Right cardiac atrium (tissue), 5 donors: ENCODE measurements at regions not wholly inside any gene's neighbourhood (a gene's known extent, or its start where the extent isn't known, plus 50 kb on each side); places are given as distances from the start of the nearest gene placed in this dataset.

ENCODE experiments used
- ATAC-seq, 2 donors: fragments of 200-7000 bp; cut with Tn5 transposase; one replicate each; pipeline versions ENCODE4 v1.8.0 to v1.9.1; 2020; ENCODE audit warnings: moderate library complexity in 2 of 2, mild to moderate bottlenecking in 1 of 2
- DNase-seq, 3 donors: peaks; one replicate each; pipeline ENCODE4 v3.0.0-alpha.2; 2020
- H3K27ac ChIP-seq: one replicate; pipeline ENCODE4 v1.5.1; 2013; ENCODE audit warnings: mild to moderate bottlenecking, low read length, control low read depth, moderate library complexity
- H3K27me3 ChIP-seq: one replicate; pipeline ENCODE4 v1.6.1; 2013; ENCODE audit not compliant: control insufficient read depth, insufficient read depth
- H3K4me1 ChIP-seq: one replicate; pipeline ENCODE4 v1.6.1; 2013; ENCODE audit warnings: low read length; ENCODE audit not compliant: control insufficient read depth, insufficient read depth
- H3K4me3 ChIP-seq: one replicate; pipeline ENCODE4 v1.5.1; 2013; ENCODE audit warnings: low read length, control low read depth
- H3K9me3 ChIP-seq: one replicate; pipeline ENCODE4 v1.6.1; 2013; ENCODE audit warnings: low read length; ENCODE audit not compliant: control insufficient read depth
- WGBS: extraction: QIAGEN DNeasy Blood & Tissue Kit; methylation state at CpG from one replicate; pipeline ENCODE4 v1.1.7; 2013; 5-methylcytosine and 5-hydroxymethylcytosine counted together
- intact Hi-C, 4 donors: fragments of 100-400 bp; cut with DNase I; formaldehyde crosslinking; loops; one replicate each; pipeline versions ENCODE4 v1.11.0 to v1.14.0; 2022 to 2023
- donor health status: healthy with polysubstance abuse.
- donor health status: DM: no; HTN: yes; CAD: no.
- donor health status: DM: no; HTN: no; CAD: no.
- donor health status: DM: no; HTN: yes; CAD: no; lungs with severe emphysema.
- donor health status: DM: yes; HTN: yes; CAD: no.

GRCh38 chr16:73879621-73880020, 417.0 kb upstream of the PSMD7 start:
- Histone ChIP-seq H3K27me3 (no peaks in the 10 kb centered on the region), H3K27ac (no peak overlapping the region), H3K9me3 (no peaks in the 10 kb centered on the region), H3K4me1 (no peaks in the 10 kb centered on the region), H3K4me3 (no peak overlapping the region)
- WGBS = 74% methylated on average over 2 of the region's 2 CpGs
- intact Hi-C loops = loop anchor here in 2 of 4 donors (10.0 kb wide), 2 partner anchors 1375 to 1755 kb away; no protein-coding TSS in a partner anchor
- DNase-seq (no peak), ATAC-seq (no peak)

GRCh38 chr16:73878611-73879010, 418.0 kb upstream of the PSMD7 start:
- intact Hi-C loops = loop anchor here in 2 of 4 donors (10.0 kb wide), 1 partner anchor 1374 kb away; no protein-coding TSS in a partner anchor
- WGBS = 17% methylated on average over 2 of the region's 2 CpGs

GRCh38 chr16:73877150-73877549, 419.5 kb upstream of the PSMD7 start:
- ATAC-seq (no peak), DNase-seq (no peak)
- H3K27ac ChIP-seq = no peak overlapping the region
- H3K4me1 ChIP-seq = no peaks in the 10 kb centered on the region
- no peak overlapping the region for H3K4me3 ChIP-seq
- WGBS = 47% methylated on average over 3 of the region's 3 CpGs
- intact Hi-C loops = loop anchor here in 2 of 4 donors (10.0 kb wide), 1 partner anchor 1372 kb away; no protein-coding TSS in a partner anchor
- no peaks in the 10 kb centered on the region for H3K27me3 ChIP-seq
- no peaks in the 10 kb centered on the region for H3K9me3 ChIP-seq

More at GRCh38 chr16:73878611-73879010, 418.0 kb upstream of the PSMD7 start:
- H3K27me3 ChIP-seq = no peaks in the 10 kb centered on the region
- no peaks in the 10 kb centered on the region for H3K4me1 ChIP-seq
- H3K4me3 ChIP-seq = no peak overlapping the region
- ATAC-seq = peak in 1 of 2 donors; percentile 43
- no peaks in the 10 kb centered on the region for H3K9me3 ChIP-seq
- H3K27ac ChIP-seq = no peak overlapping the region
- no peak for DNase-seq

DNA sequence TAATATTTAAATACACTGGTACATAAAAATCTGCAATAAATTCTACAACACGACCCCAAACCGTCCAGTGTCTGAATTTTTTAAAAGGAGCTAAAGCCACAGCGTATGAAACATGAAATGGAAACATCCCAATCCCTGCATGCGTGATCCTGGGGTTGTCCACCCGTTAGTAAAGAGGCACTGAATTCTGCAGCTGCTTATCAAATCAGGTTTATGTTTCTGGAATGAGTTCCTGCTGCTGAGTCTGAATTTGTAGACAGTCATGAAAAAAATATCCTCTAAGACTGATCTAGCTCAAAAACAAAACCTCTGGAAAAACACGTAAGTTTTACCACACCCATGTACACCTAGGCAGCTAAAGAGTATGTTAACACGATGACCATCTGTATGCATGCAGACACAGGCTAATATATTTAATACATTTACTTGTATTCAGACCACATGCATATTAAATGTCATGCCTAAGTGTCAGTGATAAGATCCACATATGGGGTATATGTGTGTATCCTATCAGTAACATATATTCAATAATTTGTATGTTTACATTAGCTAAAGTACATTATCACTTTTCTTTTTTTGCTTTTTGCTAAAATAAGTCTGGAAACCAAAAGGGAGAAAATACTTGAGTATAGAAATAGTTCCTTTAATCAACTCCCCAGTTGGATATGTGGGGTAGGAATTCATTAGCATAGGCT, 420.5 kb upstream of the PSMD7 start:
- no peaks in the 10 kb centered on the region for H3K4me1 ChIP-seq
- no peak overlapping the region for H3K4me3 ChIP-seq
- no peaks in the 10 kb centered on the region for H3K27me3 ChIP-seq
- ATAC-seq (no peak), DNase-seq (no peak)
- no peaks in the 10 kb centered on the region for H3K9me3 ChIP-seq
- intact Hi-C loops = loop anchor here in 2 of 4 donors (10.0 kb wide), 1 partner anchor 1371 kb away; no protein-coding TSS in a partner anchor
- no peak overlapping the region for H3K27ac ChIP-seq
- 73% methylated on average over 7 of the region's 7 CpGs for WGBS

DNA sequence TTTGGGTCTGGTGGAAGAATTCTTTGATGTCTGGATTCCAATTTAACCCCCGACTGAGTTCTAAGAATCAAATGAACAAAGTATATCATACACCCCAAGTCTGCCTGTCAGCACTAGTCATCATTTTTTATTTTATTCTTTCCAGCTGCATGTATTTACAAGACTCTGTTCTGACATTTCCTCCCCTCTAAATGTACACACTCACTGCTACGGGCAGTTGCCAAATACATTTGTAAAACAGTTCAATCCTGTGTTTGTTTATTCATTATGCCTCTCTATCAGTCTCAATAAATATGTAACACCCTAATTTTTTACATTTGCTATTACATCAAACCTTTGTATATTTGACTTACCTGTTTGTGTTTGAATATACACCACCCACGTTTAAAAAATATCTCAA, 422.3 kb upstream of the PSMD7 start:
- no peaks in the 10 kb centered on the region for H3K27me3 ChIP-seq
- ATAC-seq (no peak), DNase-seq (no peak)
- H3K9me3 ChIP-seq = no peaks in the 10 kb centered on the region
- H3K27ac ChIP-seq = no peak overlapping the region
- no peaks in the 10 kb centered on the region for H3K4me1 ChIP-seq
- no peak overlapping the region for H3K4me3 ChIP-seq
- intact Hi-C loops = loop anchor here in 2 of 4 donors (10.0 kb wide), 1 partner anchor 1370 kb away; no protein-coding TSS in a partner anchor
- 43% methylated on average over 3 of the region's 3 CpGs for WGBS

GRCh38 chr16:73873643-73874042, 423.0 kb upstream of the PSMD7 start:
- intact Hi-C loops = loop anchor here in 2 of 4 donors (10.0 kb wide), 1 partner anchor 1369 kb away; no protein-coding TSS in a partner anchor
- WGBS = 17% methylated on average over 2 of the region's 2 CpGs

DNA sequence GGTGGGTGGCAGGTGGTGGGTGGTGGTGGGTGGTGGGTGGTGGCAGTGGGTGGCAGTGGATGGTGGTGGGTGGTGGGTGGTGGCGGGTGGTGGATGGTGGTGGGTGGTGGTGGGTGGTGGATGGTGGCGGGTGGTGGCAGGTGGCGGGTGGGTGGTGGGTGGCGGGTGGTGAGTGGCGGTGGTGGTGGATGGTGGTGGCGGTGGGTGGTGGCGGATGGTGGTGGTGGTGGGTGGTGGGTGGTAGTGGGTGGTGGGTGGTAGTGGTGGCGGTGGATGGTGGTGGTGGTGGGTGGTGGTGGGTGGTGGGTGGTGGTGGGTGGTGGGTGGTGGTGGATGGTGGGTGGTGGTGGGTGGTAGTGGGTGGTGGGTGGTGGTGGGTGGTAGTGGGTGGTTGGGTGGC, 423.8 kb upstream of the PSMD7 start:
- no peak for ATAC-seq

More at GRCh38 chr16:73873643-73874042, 423.0 kb upstream of the PSMD7 start:
- Histone ChIP-seq H3K4me1 (no peaks in the 10 kb centered on the region), H3K27ac (no peak overlapping the region), H3K9me3 (no peaks in the 10 kb centered on the region), H3K27me3 (no peaks in the 10 kb centered on the region), H3K4me3 (no peak overlapping the region)
- ATAC-seq = no peak
- DNase-seq = no peak

GRCh38 chr16:73871088-73871733, 425.4 kb upstream of the PSMD7 start:
- Histone ChIP-seq H3K9me3 (no peaks in the 10 kb centered on the region), H3K27me3 (no peaks in the 10 kb centered on the region), H3K4me3 (no peak overlapping the region), H3K27ac (no peak overlapping the region), H3K4me1 (no peaks in the 10 kb centered on the region)
- 84% methylated on average over 6 of the region's 6 CpGs for WGBS
- intact Hi-C loops = loop anchor here in 2 of 4 donors (10.0 kb wide), 1 partner anchor 1366 kb away; no protein-coding TSS in a partner anchor
- no peak for DNase-seq
- ATAC-seq = no peak

More for the DNA sequence above, 423.8 kb upstream of the PSMD7 start:
- no peaks in the 10 kb centered on the region for H3K4me1 ChIP-seq
- H3K27me3 ChIP-seq = no peaks in the 10 kb centered on the region
- no peaks in the 10 kb centered on the region for H3K9me3 ChIP-seq
- DNase-seq = no peak
- no peak overlapping the region for H3K4me3 ChIP-seq
- WGBS = 100% methylated on average over 2 of the region's 8 CpGs
- intact Hi-C loops = loop anchor here in 2 of 4 donors (10.0 kb wide), 1 partner anchor 1368 kb away; no protein-coding TSS in a partner anchor
- no peak overlapping the region for H3K27ac ChIP-seq

DNA sequence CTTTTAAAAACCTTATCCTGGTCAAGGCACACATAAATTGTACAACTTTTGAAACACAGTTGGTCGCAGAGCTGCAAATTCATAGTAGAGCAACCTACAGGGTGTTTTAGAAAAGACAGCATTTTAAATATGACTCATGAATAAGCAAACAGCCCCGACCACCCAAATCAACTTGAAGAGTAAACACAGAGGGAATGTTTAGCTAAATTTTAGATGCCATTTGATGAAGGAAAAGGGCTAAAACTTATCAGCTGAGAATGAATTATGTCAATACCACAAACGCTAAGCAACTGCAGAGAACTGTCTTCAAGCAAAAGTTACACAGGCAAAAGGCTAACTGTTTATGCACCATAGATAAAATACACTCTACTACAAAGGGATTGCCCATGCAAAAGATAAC, 427.5 kb upstream of the PSMD7 start:
- intact Hi-C loops = loop anchor here in 1 of 4 donors (10.0 kb wide), 1 partner anchor 304 kb away; no protein-coding TSS in a partner anchor
- DNase-seq (no peak), ATAC-seq (no peak)
- no peak overlapping the region for H3K4me3 ChIP-seq
- H3K4me1 ChIP-seq = no peaks in the 10 kb centered on the region
- no peak overlapping the region for H3K27ac ChIP-seq
- WGBS = 57% methylated on average over 3 of the region's 3 CpGs
- H3K9me3 ChIP-seq = no peaks in the 10 kb centered on the region
- H3K27me3 ChIP-seq = no peaks in the 10 kb centered on the region

- Histone ChIP-seq H3K9me3 (no peaks in the 10 kb centered on the region), H3K27me3 (no peaks in the 10 kb centered on the region), H3K27ac (no peak overlapping the region), H3K4me3 (no peak overlapping the region), H3K4me1 (no peaks in the 10 kb centered on the region)
- DNase-seq (no peak), ATAC-seq (no peak)
- intact Hi-C loops = loop anchor here in 1 of 4 donors (10.0 kb wide), 1 partner anchor 300 kb away; no protein-coding TSS in a partner anchor
These were observed 431.7 kb upstream of the PSMD7 start for GRCh38 chr16:73864868-73865267.

DNA sequence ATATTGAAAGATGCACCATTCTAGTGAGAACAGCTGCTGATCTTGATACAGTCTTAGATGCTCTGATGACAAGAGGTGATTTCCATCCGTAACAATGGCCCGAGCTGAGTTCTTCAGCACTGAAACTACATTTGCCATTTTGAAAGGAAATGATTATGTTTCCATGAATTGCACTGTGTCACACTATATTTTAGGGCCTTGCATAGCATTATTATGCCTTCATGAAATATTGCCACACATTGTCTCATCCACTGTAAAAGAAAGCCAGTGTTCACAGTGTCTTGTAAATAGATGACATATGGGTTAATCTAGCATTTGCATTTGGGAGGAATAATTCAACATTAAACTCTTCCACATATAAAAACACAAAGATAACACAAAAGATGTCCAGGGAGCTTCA, 438.3 kb upstream of the PSMD7 start:
- no peak for ATAC-seq
- Histone ChIP-seq H3K4me3 (no peak overlapping the region), H3K9me3 (no peaks in the 10 kb centered on the region), H3K4me1 (no peaks in the 10 kb centered on the region), H3K27me3 (no peaks in the 10 kb centered on the region), H3K27ac (no peak overlapping the region)
- DNase-seq = no peak
- intact Hi-C loops = no loop called here
- 87% methylated on average over 2 of the region's 2 CpGs for WGBS
